Activated CD8-positive, alpha-beta T cell treated with anti-CD3 and anti-CD28 coated beads for 36 hours (primary cell): ENCODE measurements at regions not wholly inside any gene's neighbourhood (a gene's known extent, or its start where the extent isn't known, plus 50 kb on each side); places are given as distances from the start of the nearest gene placed in this dataset.

Source experiments
- ATAC-seq: fragments of 200-7000 bp; cut with Tn5 transposase; one replicate; pipeline ENCODE4 v1.10.0; 2021; ENCODE audit warnings: mild to moderate bottlenecking, moderate library complexity
- CTCF ChIA-PET: fragments of 350-600 bp; sonication (Branson Sonifier 250); formaldehyde crosslinking; loops from one replicate; lab custom pipeline; 2021; ENCODE audit warnings: antibody characterized with exemption; lab: Charles Lee
- POLR2A ChIA-PET: fragments of 350-600 bp; sonication (Branson Sonifier 250); formaldehyde crosslinking; loops from one replicate; lab custom pipeline; 2021; ENCODE audit warnings: antibody characterized with exemption; lab: Charles Lee
- DNase-seq: peaks from one replicate; pipeline ENCODE4 v3.0.0-alpha.2; 2020
- H3K27ac Mint-ChIP-seq: one replicate; pipeline ENCODE4 v1.8.0; 2021; ENCODE audit warnings: mild to moderate bottlenecking, mixed read lengths
- H3K27me3 Mint-ChIP-seq: one replicate; pipeline ENCODE4 v1.8.0; 2021; ENCODE audit warnings: mixed read lengths
- H3K36me3 Mint-ChIP-seq: one replicate; pipeline ENCODE4 v1.8.0; 2021; ENCODE audit warnings: low read depth, mixed read lengths
- H3K4me1 Mint-ChIP-seq: one replicate; pipeline ENCODE4 v1.8.0; 2021; ENCODE audit warnings: low read depth, mixed read lengths
- H3K4me3 Mint-ChIP-seq: one replicate; pipeline ENCODE4 v1.8.0; 2021; ENCODE audit warnings: mild to moderate bottlenecking, moderate library complexity, mixed read lengths
- H3K9me3 Mint-ChIP-seq: one replicate; pipeline ENCODE4 v1.8.0; 2021; ENCODE audit warnings: mixed read lengths
- CTCF ChIP-seq: fragments of 200-600 bp; IDR thresholded peaks from one replicate; pipeline ENCODE4 v1.8.0; 2022; ENCODE audit warnings: antibody characterized with exemption, mild to moderate bottlenecking
- intact Hi-C: fragments of 100-400 bp; cut with micrococcal nuclease; formaldehyde crosslinking; loops from one replicate; pipeline ENCODE4 v1.10.0; 2022

- POLR2A ChIA-PET: no interaction called here
- peaks cover 12% of the 10 kb centered on the region for H3K9me3 Mint-ChIP-seq
- DNase-seq (no peak), ATAC-seq (no peak)
- CTCF ChIA-PET: no interaction called here
- H3K27me3 Mint-ChIP-seq: no peaks in the 10 kb centered on the region
- H3K4me3 Mint-ChIP-seq: no peak overlapping the region
- no peak overlapping the region for H3K27ac Mint-ChIP-seq
- intact Hi-C loops: no loop called here
- no peaks in the 10 kb centered on the region for H3K36me3 Mint-ChIP-seq
- no peaks in the 10 kb centered on the region for H3K4me1 Mint-ChIP-seq
- no peak for TF ChIP-seq CTCF
These were observed 332.7 kb upstream of the HAND2 start for GRCh38 chr4:173862754-173863153.

GRCh38 chr4:173860094-173860493, 330.1 kb upstream of the HAND2 start:
- ChIA-PET POLR2A (no interaction called here), CTCF (no interaction called here)
- no peak for TF ChIP-seq CTCF
- Mint-ChIP-seq H3K4me3 (no peak overlapping the region), H3K27ac (no peak overlapping the region), H3K9me3 (peaks cover 12% of the 10 kb centered on the region), H3K27me3 (no peaks in the 10 kb centered on the region), H3K4me1 (no peaks in the 10 kb centered on the region), H3K36me3 (no peaks in the 10 kb centered on the region)
- no peak for DNase-seq
- intact Hi-C loops: no loop called here
- no peak for ATAC-seq

GRCh38 chr4:173859091-173859713, 329.2 kb upstream of the HAND2 start:
- Mint-ChIP-seq H3K27me3 (no peaks in the 10 kb centered on the region), H3K36me3 (no peaks in the 10 kb centered on the region), H3K4me1 (no peaks in the 10 kb centered on the region), H3K27ac (no peak overlapping the region), H3K9me3 (peaks cover 3% of the 10 kb centered on the region), H3K4me3 (no peak overlapping the region)
- DNase-seq (no peak), ATAC-seq (no peak)
- CTCF ChIA-PET: no interaction called here
- POLR2A ChIA-PET: no interaction called here
- intact Hi-C loops: no loop called here
- no peak for TF ChIP-seq CTCF

GRCh38 chr4:173858471-173858870, 328.4 kb upstream of the HAND2 start:
- Mint-ChIP-seq H3K27ac (no peak overlapping the region), H3K4me3 (no peak overlapping the region), H3K27me3 (no peaks in the 10 kb centered on the region), H3K36me3 (no peaks in the 10 kb centered on the region), H3K9me3 (peaks cover 1% of the 10 kb centered on the region), H3K4me1 (no peaks in the 10 kb centered on the region)
- ChIA-PET POLR2A (no interaction called here), CTCF (no interaction called here)
- ATAC-seq (no peak), DNase-seq (no peak)
- intact Hi-C loops: no loop called here
- no peak for TF ChIP-seq CTCF

GRCh38 chr4:173857828-173858227, 327.8 kb upstream of the HAND2 start:
- CTCF ChIA-PET: no interaction called here

More at GRCh38 chr4:173857828-173858227, 327.8 kb upstream of the HAND2 start:
- ATAC-seq (no peak), DNase-seq (no peak)
- intact Hi-C loops: no loop called here
- no peaks in the 10 kb centered on the region for H3K27me3 Mint-ChIP-seq
- TF ChIP-seq CTCF: no peak
- H3K4me1 Mint-ChIP-seq: no peaks in the 10 kb centered on the region
- no peak overlapping the region for H3K27ac Mint-ChIP-seq
- H3K9me3 Mint-ChIP-seq: no peaks in the 10 kb centered on the region
- POLR2A ChIA-PET: no interaction called here
- H3K4me3 Mint-ChIP-seq: no peak overlapping the region
- H3K36me3 Mint-ChIP-seq: no peaks in the 10 kb centered on the region
